ENCODE measurements at regions not wholly inside any gene's neighbourhood (a gene's known extent, or its start where the extent isn't known, plus 50 kb on each side); places are given as distances from the start of the nearest gene placed in this dataset.

DNA sequence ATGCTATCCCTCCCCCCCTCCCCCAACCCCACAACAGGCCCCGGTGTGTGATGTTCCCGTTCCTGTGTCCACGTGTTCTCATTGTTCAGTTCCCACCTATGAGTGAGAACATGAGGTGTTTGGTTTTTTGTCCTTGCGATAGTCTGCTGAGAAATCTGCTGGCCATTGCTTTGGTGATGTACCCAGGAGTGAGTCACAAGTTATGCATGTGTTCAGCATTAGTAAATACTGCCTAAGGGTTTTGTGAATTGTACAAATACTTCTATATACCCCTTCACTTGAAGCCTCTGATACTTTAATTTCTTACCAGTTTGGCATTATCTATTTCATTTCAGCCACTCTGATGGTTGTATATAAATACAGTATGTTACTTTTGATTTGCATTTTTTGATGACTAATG lies 711.3 kb upstream of the GJE1 start:
- H3K36me3 ChIP-seq, result no peaks in the 10 kb centered on the region
- no peak overlapping the region for H2AFZ ChIP-seq (replicated peaks)
- TF ChIP-seq, protein P1, sequence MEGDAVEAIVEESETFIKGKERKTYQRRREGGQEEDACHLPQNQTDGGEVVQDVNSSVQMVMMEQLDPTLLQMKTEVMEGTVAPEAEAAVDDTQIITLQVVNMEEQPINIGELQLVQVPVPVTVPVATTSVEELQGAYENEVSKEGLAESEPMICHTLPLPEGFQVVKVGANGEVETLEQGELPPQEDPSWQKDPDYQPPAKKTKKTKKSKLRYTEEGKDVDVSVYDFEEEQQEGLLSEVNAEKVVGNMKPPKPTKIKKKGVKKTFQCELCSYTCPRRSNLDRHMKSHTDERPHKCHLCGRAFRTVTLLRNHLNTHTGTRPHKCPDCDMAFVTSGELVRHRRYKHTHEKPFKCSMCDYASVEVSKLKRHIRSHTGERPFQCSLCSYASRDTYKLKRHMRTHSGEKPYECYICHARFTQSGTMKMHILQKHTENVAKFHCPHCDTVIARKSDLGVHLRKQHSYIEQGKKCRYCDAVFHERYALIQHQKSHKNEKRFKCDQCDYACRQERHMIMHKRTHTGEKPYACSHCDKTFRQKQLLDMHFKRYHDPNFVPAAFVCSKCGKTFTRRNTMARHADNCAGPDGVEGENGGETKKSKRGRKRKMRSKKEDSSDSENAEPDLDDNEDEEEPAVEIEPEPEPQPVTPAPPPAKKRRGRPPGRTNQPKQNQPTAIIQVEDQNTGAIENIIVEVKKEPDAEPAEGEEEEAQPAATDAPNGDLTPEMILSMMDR (IDR thresholded peaks at IDR 0.05), result no peak
- TF ChIP-seq EZH2phosphoT487 (IDR thresholded peaks at IDR 0.05) (no peak), EZH2 (IDR thresholded peaks at IDR 0.05) (no peak)
- H3F3A ChIP-seq (ENCODE audit: low read depth), result no peaks in the 10 kb centered on the region
- no peak overlapping the region for H3K4me3 ChIP-seq
- DNase-seq (ENCODE audit: low spot score), result no peak
- no peak overlapping the region for H3K27ac Mint-ChIP-seq
- peaks cover 6% of the 10 kb centered on the region for H3K9me3 Mint-ChIP-seq
- H3K36me3 Mint-ChIP-seq, result no peaks in the 10 kb centered on the region
- no peak overlapping the region for H3K9ac ChIP-seq
- H3K27ac ChIP-seq, result no peak overlapping the region
- H3K4me2 ChIP-seq, result no peak overlapping the region
- H3K27me3 ChIP-seq, result no peaks in the 10 kb centered on the region
- H3K4me1 ChIP-seq, result no peaks in the 10 kb centered on the region
- H3K4me3 Mint-ChIP-seq, result no peak overlapping the region
- H3K27me3 Mint-ChIP-seq (ENCODE audit: insufficient read depth, low read depth), result no peaks in the 10 kb centered on the region
- H3K9me3 ChIP-seq (ENCODE audit: low read depth), result no peaks in the 10 kb centered on the region
- no peaks in the 10 kb centered on the region for H3K4me1 Mint-ChIP-seq
- H3K79me2 ChIP-seq (ENCODE audit: low read depth), result no peaks in the 10 kb centered on the region
- H4K20me1 ChIP-seq (ENCODE audit: low read depth), result no peaks in the 10 kb centered on the region

DNA sequence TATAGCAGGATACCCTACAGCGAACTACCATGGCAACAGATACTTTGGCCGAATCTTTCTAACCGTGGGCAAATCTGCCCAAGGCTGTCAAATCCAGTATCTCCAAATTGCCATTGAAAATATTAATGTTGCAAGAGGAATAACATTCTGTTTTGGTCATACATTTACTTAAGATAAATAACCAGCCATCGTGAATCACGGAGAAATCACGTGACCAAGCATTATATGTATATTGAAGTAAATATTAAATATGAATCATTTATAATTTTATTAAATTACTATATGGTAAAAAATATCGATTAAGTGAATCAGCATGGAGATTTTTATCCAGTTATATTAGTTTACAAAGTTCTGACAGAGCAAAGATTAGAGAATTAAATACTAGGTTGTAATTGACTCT lies 714.6 kb upstream of the GJE1 start:
- no peak for TF ChIP-seq EZH2phosphoT487 (IDR thresholded peaks at IDR 0.05)
- no peak for TF ChIP-seq EZH2 (IDR thresholded peaks at IDR 0.05)
- TF ChIP-seq, protein P1 (IDR thresholded peaks at IDR 0.05), result no peak
- Histone ChIP-seq H3F3A (ENCODE audit: low read depth) (no peaks in the 10 kb centered on the region), H3K27ac (no peak overlapping the region), H3K4me2 (no peak overlapping the region), H3K4me3 (no peak overlapping the region), H2AFZ (replicated peaks) (no peak overlapping the region), H3K36me3 (no peaks in the 10 kb centered on the region), H3K79me2 (ENCODE audit: low read depth) (no peaks in the 10 kb centered on the region), H4K20me1 (ENCODE audit: low read depth) (no peaks in the 10 kb centered on the region), H3K9me3 (ENCODE audit: low read depth) (no peaks in the 10 kb centered on the region), H3K9ac (no peak overlapping the region), H3K4me1 (no peaks in the 10 kb centered on the region), H3K27me3 (no peaks in the 10 kb centered on the region)
- Mint-ChIP-seq H3K36me3 (no peaks in the 10 kb centered on the region), H3K27ac (no peak overlapping the region), H3K4me1 (no peaks in the 10 kb centered on the region), H3K9me3 (no peaks in the 10 kb centered on the region), H3K4me3 (no peak overlapping the region), H3K27me3 (ENCODE audit: insufficient read depth, low read depth) (no peaks in the 10 kb centered on the region)
- no peak for DNase-seq (ENCODE audit: low spot score)

DNA sequence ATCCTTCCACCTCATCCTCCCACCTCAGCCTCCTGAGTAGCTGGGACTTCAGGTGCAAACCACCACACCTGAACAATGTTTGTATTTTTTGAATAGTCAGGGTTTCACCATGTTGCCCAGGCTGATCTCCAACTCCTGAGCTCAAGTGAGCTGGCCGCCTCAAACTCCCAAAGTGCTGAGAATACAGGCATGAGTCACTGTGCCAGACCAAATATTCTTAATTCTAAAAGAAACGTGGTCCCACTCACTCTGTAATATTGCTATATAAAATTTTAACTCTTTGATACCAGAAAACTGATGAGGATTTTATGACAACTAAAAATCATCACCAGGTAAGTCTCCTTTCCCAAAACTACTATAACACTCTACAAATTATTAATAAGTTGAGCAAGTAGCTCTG lies 716.8 kb upstream of the GJE1 start:
- no peak overlapping the region for H2AFZ ChIP-seq (replicated peaks)
- no peak for DNase-seq (ENCODE audit: low spot score)
- H3K79me2 ChIP-seq (ENCODE audit: low read depth), result no peaks in the 10 kb centered on the region
- H3K9ac ChIP-seq, result no peak overlapping the region
- Mint-ChIP-seq H3K36me3 (no peaks in the 10 kb centered on the region), H3K4me1 (no peaks in the 10 kb centered on the region), H3K27ac (no peak overlapping the region), H3K27me3 (ENCODE audit: insufficient read depth, low read depth) (no peaks in the 10 kb centered on the region), H3K4me3 (no peak overlapping the region), H3K9me3 (no peaks in the 10 kb centered on the region)
- no peak overlapping the region for H3K27ac ChIP-seq
- H3K4me1 ChIP-seq, result no peaks in the 10 kb centered on the region
- no peaks in the 10 kb centered on the region for H3K36me3 ChIP-seq
- no peak overlapping the region for H3K4me3 ChIP-seq
- no peaks in the 10 kb centered on the region for H4K20me1 ChIP-seq (ENCODE audit: low read depth)
- no peak for TF ChIP-seq EZH2phosphoT487 (IDR thresholded peaks at IDR 0.05)
- TF ChIP-seq, protein P1 (IDR thresholded peaks at IDR 0.05), result no peak
- TF ChIP-seq EZH2 (IDR thresholded peaks at IDR 0.05), result no peak
- no peaks in the 10 kb centered on the region for H3K9me3 ChIP-seq (ENCODE audit: low read depth)
- H3K4me2 ChIP-seq, result no peak overlapping the region
- no peaks in the 10 kb centered on the region for H3K27me3 ChIP-seq
- H3F3A ChIP-seq (ENCODE audit: low read depth), result no peaks in the 10 kb centered on the region

DNA sequence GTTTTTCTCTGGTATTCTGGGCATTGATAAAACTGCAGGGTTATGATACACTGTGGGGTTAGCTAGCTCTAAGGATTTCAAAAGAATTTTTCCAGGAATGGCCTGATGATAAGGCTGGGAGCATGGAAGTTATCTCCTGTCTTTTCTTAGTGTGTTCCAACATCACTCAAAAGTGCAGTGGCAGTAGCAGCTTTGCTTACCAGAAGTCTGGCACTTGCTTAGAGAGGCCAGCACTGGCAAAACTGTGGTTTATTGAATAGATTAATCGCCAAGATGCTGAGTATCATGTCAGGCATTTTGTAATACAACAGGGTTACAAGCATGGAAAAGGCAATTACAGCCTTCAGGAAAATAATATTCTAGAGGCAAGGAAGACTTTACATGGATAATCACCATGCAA lies 719.5 kb upstream of the GJE1 start:
- Histone ChIP-seq H3K9ac (no peak overlapping the region), H4K20me1 (ENCODE audit: low read depth) (no peaks in the 10 kb centered on the region), H3K4me2 (no peak overlapping the region), H3K27me3 (no peaks in the 10 kb centered on the region), H3K36me3 (no peaks in the 10 kb centered on the region), H3K4me1 (no peaks in the 10 kb centered on the region), H2AFZ (replicated peaks) (no peak overlapping the region), H3K4me3 (no peak overlapping the region), H3F3A (ENCODE audit: low read depth) (no peaks in the 10 kb centered on the region), H3K27ac (no peak overlapping the region), H3K9me3 (ENCODE audit: low read depth) (peaks cover under 1% of the 10 kb centered on the region), H3K79me2 (ENCODE audit: low read depth) (no peaks in the 10 kb centered on the region)
- H3K27me3 Mint-ChIP-seq (ENCODE audit: insufficient read depth, low read depth), result no peaks in the 10 kb centered on the region
- no peak overlapping the region for H3K4me3 Mint-ChIP-seq
- no peak overlapping the region for H3K27ac Mint-ChIP-seq
- H3K36me3 Mint-ChIP-seq, result no peaks in the 10 kb centered on the region
- TF ChIP-seq EZH2phosphoT487 (IDR thresholded peaks at IDR 0.05), result no peak
- TF ChIP-seq, protein P1 (IDR thresholded peaks at IDR 0.05), result no peak
- TF ChIP-seq EZH2 (IDR thresholded peaks at IDR 0.05), result no peak
- no peaks in the 10 kb centered on the region for H3K4me1 Mint-ChIP-seq
- DNase-seq (ENCODE audit: low spot score), result no peak
- H3K9me3 Mint-ChIP-seq, result peaks cover 13% of the 10 kb centered on the region
